Lung (tissue), 11 donors: ENCODE measurements at regions not wholly inside any gene's neighbourhood (a gene's known extent, or its start where the extent isn't known, plus 50 kb on each side); places are given as distances from the start of the nearest gene placed in this dataset.

Experiments
- ATAC-seq: fragments of 200-7000 bp; cut with Tn5 transposase; one replicate; pipeline ENCODE4 v1.9.1; 2020; ENCODE audit warnings: moderate number of reproducible peaks; ENCODE audit not compliant: insufficient read depth, low FRiP score
- DNase-seq, 3 donors: peaks; one replicate each; pipeline ENCODE4 v3.0.0-alpha.2; 2013 to 2017
- H3K27ac ChIP-seq, 2 donors: one replicate each; pipeline ENCODE4 v1.5.1; 2013; ENCODE audit warnings: mild to moderate bottlenecking in 2 of 2, moderate library complexity in 2 of 2, control low read depth in 1 of 2, inconsistent platforms in 1 of 2, low read depth in 1 of 2, low read length in 1 of 2
- H3K27me3 ChIP-seq, 3 donors: one replicate each; pipeline ENCODE4 v1.5.1; 2013; ENCODE audit warnings: low read length in 2 of 3; ENCODE audit not compliant: control insufficient read depth in 3 of 3, insufficient read depth in 3 of 3
- H3K36me3 ChIP-seq, 4 donors: one replicate each; pipeline ENCODE4 v1.5.1; 2013; ENCODE audit warnings: low read length in 4 of 4, mild to moderate bottlenecking in 1 of 4, moderate library complexity in 1 of 4; ENCODE audit not compliant: control insufficient read depth in 4 of 4, insufficient read depth in 4 of 4
- H3K4me1 ChIP-seq, 5 donors: one replicate each; pipeline ENCODE4 v1.5.1; 2013; ENCODE audit warnings: low read length in 5 of 5, mild to moderate bottlenecking in 2 of 5, moderate library complexity in 1 of 5; ENCODE audit not compliant: control insufficient read depth in 5 of 5, insufficient read depth in 5 of 5
- H3K4me3 ChIP-seq: one replicate; pipeline ENCODE4 v1.5.1; 2013; ENCODE audit warnings: mild to moderate bottlenecking, control low read depth, moderate library complexity
- H3K9ac ChIP-seq, 2 donors: one replicate each; pipeline ENCODE4 v1.5.1; 2013; ENCODE audit warnings: low read length in 2 of 2, control low read depth in 1 of 2; ENCODE audit not compliant: insufficient read depth in 1 of 2
- H3K9me3 ChIP-seq, 4 donors: one replicate each; pipeline ENCODE4 v1.5.1; 2013; ENCODE audit warnings: low read length in 3 of 4, mild to moderate bottlenecking in 1 of 4, moderate library complexity in 1 of 4; ENCODE audit not compliant: control insufficient read depth in 4 of 4, insufficient read depth in 3 of 4
- CTCF ChIP-seq: IDR thresholded peaks from 2 replicates; pipeline ENCODE4 v1.5.1; 2012; ENCODE audit warnings: mild to moderate bottlenecking; ENCODE audit errors: control extremely low read depth, extremely low read depth
- WGBS, 2 donors: extraction: QIAGEN DNeasy Blood & Tissue Kit; methylation state at CpG; one replicate each; pipeline ENCODE4 v1.1.7; 2013; 5-methylcytosine and 5-hydroxymethylcytosine counted together
- donor health status: control.
- donor health status: control.
- donor health status: Bipolar disorder and iron deficiency.
- donor health status: healthy.
- donor health status: DM: yes; HTN: yes; CAD: no.

GRCh38 chr7:13279854-13280435, 592.5 kb downstream of the ARL4A start:
- Histone ChIP-seq H3K27ac (no peak overlapping the region), H3K36me3 (no peaks in the 10 kb centered on the region), H3K9me3 (no peaks in the 10 kb centered on the region), H3K4me3 (no peak overlapping the region), H3K9ac (no peak overlapping the region), H3K27me3 (no peaks in the 10 kb centered on the region), H3K4me1 (no peaks in the 10 kb centered on the region)
- TF ChIP-seq CTCF = no peak
- WGBS, 2 donors = 33 to 36% methylated on average over 3 of the region's 3 CpGs
- DNase-seq (peak in 2 of 3 donors; percentile 51 to 61), ATAC-seq (no peak)

GRCh38 chr7:13282377-13282980, 595.0 kb downstream of the ARL4A start:
- peak; percentile 31 for ATAC-seq
- WGBS, 2 donors = 48 to 74% methylated on average over 3 of the region's 3 CpGs
- DNase-seq = peak in 2 of 3 donors; percentile 74 to 82
- no peak for TF ChIP-seq CTCF
- Histone ChIP-seq H3K4me3 (no peak overlapping the region), H3K9ac (no peak overlapping the region), H3K4me1 (no peaks in the 10 kb centered on the region), H3K9me3 (no peaks in the 10 kb centered on the region), H3K36me3 (no peaks in the 10 kb centered on the region), H3K27me3 (no peaks in the 10 kb centered on the region), H3K27ac (no peak overlapping the region)

GRCh38 chr7:13286916-13287315, 599.5 kb downstream of the ARL4A start:
- no peaks in the 10 kb centered on the region for H3K36me3 ChIP-seq
- H3K27me3 ChIP-seq = no peaks in the 10 kb centered on the region
- no peaks in the 10 kb centered on the region for H3K9me3 ChIP-seq
- no peak overlapping the region for H3K4me3 ChIP-seq
- no peak overlapping the region for H3K9ac ChIP-seq
- H3K4me1 ChIP-seq = no peaks in the 10 kb centered on the region
- no peak overlapping the region for H3K27ac ChIP-seq
- DNase-seq (no peak), ATAC-seq (no peak)
- WGBS, 2 donors = 38 to 47% methylated on average over 4 of the region's 4 CpGs
- no peak for TF ChIP-seq CTCF

GRCh38 chr7:13288516-13288915, 601.1 kb downstream of the ARL4A start:
- no peak overlapping the region for H3K4me3 ChIP-seq
- H3K36me3 ChIP-seq = no peaks in the 10 kb centered on the region
- no peak for ATAC-seq
- no peak overlapping the region for H3K27ac ChIP-seq
- no peak overlapping the region for H3K9ac ChIP-seq
- no peaks in the 10 kb centered on the region for H3K4me1 ChIP-seq
- no peaks in the 10 kb centered on the region for H3K9me3 ChIP-seq
- no peaks in the 10 kb centered on the region for H3K27me3 ChIP-seq
- DNase-seq = no peak
- no peak for TF ChIP-seq CTCF
